Hepatocyte (in vitro differentiated cells): ENCODE measurements at regions not wholly inside any gene's neighbourhood (a gene's known extent, or its start where the extent isn't known, plus 50 kb on each side); places are given as distances from the start of the nearest gene placed in this dataset.

ENCODE experiments used
- CTCF ChIP-seq: fragments of 200-600 bp; sonication (generic); IDR thresholded peaks from 2 replicates; pipeline ENCODE4 v1.5.1; 2016; ENCODE audit warnings: antibody characterized with exemption, mild to moderate bottlenecking; ENCODE audit not compliant: poor library complexity
- EZH2 ChIP-seq: fragments of 200-600 bp; sonication (generic); IDR thresholded peaks from 2 replicates; pipeline ENCODE4 v1.6.1; 2016; ENCODE audit warnings: antibody characterized with exemption, mild to moderate bottlenecking, borderline replicate concordance

GRCh38 chr2:239769554-239770245 lies 255.4 kb downstream of the NDUFA10 start:
- TF ChIP-seq EZH2, result no peak
- TF ChIP-seq CTCF, result no peak
